ENCODE measurements at regions not wholly inside any gene's neighbourhood (a gene's known extent, or its start where the extent isn't known, plus 50 kb on each side); places are given as distances from the start of the nearest gene placed in this dataset.

GRCh38 chr10:44314802-44315460 is 70.0 kb downstream of the CXCL12 start:
- H3K4me2 ChIP-seq (ENCODE audit: low read depth, low read length, poor library complexity, severe bottlenecking): no peak overlapping the region
- no peaks in the 10 kb centered on the region for H3K4me1 ChIP-seq (ENCODE audit: insufficient read depth, low read length, poor library complexity, severe bottlenecking)
- no peak overlapping the region for H3K4me3 ChIP-seq (ENCODE audit: low read length, poor library complexity, severe bottlenecking)
- H3K27me3 ChIP-seq (ENCODE audit: insufficient read depth, low read length, poor library complexity, severe bottlenecking): no peaks in the 10 kb centered on the region
- H3K36me3 ChIP-seq (ENCODE audit: insufficient read depth, low read length): no peaks in the 10 kb centered on the region
- H3K9me3 ChIP-seq (ENCODE audit: insufficient read depth, low read depth, low read length): no peaks in the 10 kb centered on the region
- no peaks in the 10 kb centered on the region for H3F3A ChIP-seq (ENCODE audit: low read depth)
- no peaks in the 10 kb centered on the region for H4K20me1 ChIP-seq (ENCODE audit: insufficient read depth, low read length, poor library complexity, severe bottlenecking)
- TF ChIP-seq CTCF (conservative IDR thresholded peaks at IDR 0.05; ENCODE audit: low read length) (no peak), EZH2phosphoT487 (IDR thresholded peaks at IDR 0.05; ENCODE audit: borderline replicate concordance) (no peak)
- H3K79me2 ChIP-seq (ENCODE audit: insufficient read depth, low read length): no peaks in the 10 kb centered on the region
- no peaks in the 10 kb centered on the region for H3K9me2 ChIP-seq (replicated peaks; ENCODE audit: low read depth, low read length)
- no peak overlapping the region for H2AFZ ChIP-seq (ENCODE audit: low read length)
- no peak overlapping the region for H3K9ac ChIP-seq (ENCODE audit: low read depth, low read length, poor library complexity, severe bottlenecking)

GRCh38 chr10:44313761-44314165 is 71.1 kb downstream of the CXCL12 start:
- no peaks in the 10 kb centered on the region for H3F3A ChIP-seq (ENCODE audit: low read depth)
- no peak overlapping the region for H3K9ac ChIP-seq (ENCODE audit: low read depth, low read length, poor library complexity, severe bottlenecking)
- TF ChIP-seq CTCF (conservative IDR thresholded peaks at IDR 0.05; ENCODE audit: low read length) (no peak), EZH2phosphoT487 (IDR thresholded peaks at IDR 0.05; ENCODE audit: borderline replicate concordance) (no peak)
- no peaks in the 10 kb centered on the region for H3K79me2 ChIP-seq (ENCODE audit: insufficient read depth, low read length)
- no peak overlapping the region for H3K4me2 ChIP-seq (ENCODE audit: low read depth, low read length, poor library complexity, severe bottlenecking)
- H2AFZ ChIP-seq (ENCODE audit: low read length): no peak overlapping the region
- no peaks in the 10 kb centered on the region for H4K20me1 ChIP-seq (ENCODE audit: insufficient read depth, low read length, poor library complexity, severe bottlenecking)
- no peak overlapping the region for H3K4me3 ChIP-seq (ENCODE audit: low read length, poor library complexity, severe bottlenecking)
- no peaks in the 10 kb centered on the region for H3K36me3 ChIP-seq (ENCODE audit: insufficient read depth, low read length)
- no peaks in the 10 kb centered on the region for H3K4me1 ChIP-seq (ENCODE audit: insufficient read depth, low read length, poor library complexity, severe bottlenecking)
- no peaks in the 10 kb centered on the region for H3K9me3 ChIP-seq (ENCODE audit: insufficient read depth, low read depth, low read length)
- H3K27me3 ChIP-seq (ENCODE audit: insufficient read depth, low read length, poor library complexity, severe bottlenecking): no peaks in the 10 kb centered on the region
- no peaks in the 10 kb centered on the region for H3K9me2 ChIP-seq (replicated peaks; ENCODE audit: low read depth, low read length)

GRCh38 chr10:44312401-44312800 is 72.5 kb downstream of the CXCL12 start:
- Histone ChIP-seq H2AFZ (ENCODE audit: low read length) (no peak overlapping the region), H3K4me2 (ENCODE audit: low read depth, low read length, poor library complexity, severe bottlenecking) (no peak overlapping the region), H3K36me3 (ENCODE audit: insufficient read depth, low read length) (no peaks in the 10 kb centered on the region), H3K79me2 (ENCODE audit: insufficient read depth, low read length) (no peaks in the 10 kb centered on the region), H3K27me3 (ENCODE audit: insufficient read depth, low read length, poor library complexity, severe bottlenecking) (no peaks in the 10 kb centered on the region), H4K20me1 (ENCODE audit: insufficient read depth, low read length, poor library complexity, severe bottlenecking) (no peaks in the 10 kb centered on the region), H3K9ac (ENCODE audit: low read depth, low read length, poor library complexity, severe bottlenecking) (no peak overlapping the region), H3F3A (ENCODE audit: low read depth) (no peaks in the 10 kb centered on the region), H3K9me3 (ENCODE audit: insufficient read depth, low read depth, low read length) (no peaks in the 10 kb centered on the region), H3K4me1 (ENCODE audit: insufficient read depth, low read length, poor library complexity, severe bottlenecking) (no peaks in the 10 kb centered on the region), H3K4me3 (ENCODE audit: low read length, poor library complexity, severe bottlenecking) (no peak overlapping the region), H3K9me2 (replicated peaks; ENCODE audit: low read depth, low read length) (no peaks in the 10 kb centered on the region)
- TF ChIP-seq EZH2phosphoT487 (IDR thresholded peaks at IDR 0.05; ENCODE audit: borderline replicate concordance) (no peak), CTCF (conservative IDR thresholded peaks at IDR 0.05; ENCODE audit: low read length) (no peak)
